HL-60 (cell line): ENCODE measurements at regions not wholly inside any gene's neighbourhood (a gene's known extent, or its start where the extent isn't known, plus 50 kb on each side); places are given as distances from the start of the nearest gene placed in this dataset.

Experiments
- DNase-seq, 2 experiments: peaks; one replicate each; pipeline ENCODE4 v3.0.0-alpha.2; 2010 to 2020; ENCODE audit warnings: low read depth in 1 of 2, low spot score in 1 of 2
- H3K27ac ChIP-seq: fragments of 250-450 bp; sonication (Bioruptor Pico); replicated peaks from 2 replicates; pipeline ENCODE4 v1.5.1; 2020; ENCODE audit warnings: mild to moderate bottlenecking, moderate library complexity
- H3K27me3 ChIP-seq: fragments of 250-450 bp; sonication (Bioruptor Pico); 2 replicates; pipeline ENCODE4 v1.5.1; 2021; ENCODE audit warnings: mild to moderate bottlenecking, moderate library complexity; ENCODE audit not compliant: insufficient read depth, poor library complexity, severe bottlenecking
- H3K4me3 ChIP-seq: replicated peaks from 2 replicates; pipeline ENCODE4 v1.5.1; 2011; ENCODE audit warnings: mild to moderate bottlenecking, control low read depth, low read length; ENCODE audit not compliant: insufficient read depth
- GABPA ChIP-seq: IDR thresholded peaks from 2 replicates; pipeline ENCODE4 v1.6.1; 2012; ENCODE audit warnings: low read depth
- POLR2AphosphoS5 ChIP-seq: IDR thresholded peaks from 2 replicates; pipeline ENCODE4 v1.6.1; 2012; ENCODE audit warnings: low read depth
- SPI1 ChIP-seq: IDR thresholded peaks from 2 replicates; pipeline ENCODE4 v1.6.1; 2012; ENCODE audit warnings: low read depth, mild to moderate bottlenecking, borderline replicate concordance
- TF ChIP-seq, protein P1 (sequence below): IDR thresholded peaks from 2 replicates; pipeline ENCODE4 v1.6.1; 2012; ENCODE audit warnings: low read depth; ENCODE audit not compliant: insufficient replicate concordance
- TF ChIP-seq, protein P2 (sequence below): IDR thresholded peaks from one replicate; pipeline ENCODE4 v1.5.1; 2011; ENCODE audit warnings: low read length, control low read depth, inconsistent platforms; ENCODE audit not compliant: insufficient read depth

DNA sequence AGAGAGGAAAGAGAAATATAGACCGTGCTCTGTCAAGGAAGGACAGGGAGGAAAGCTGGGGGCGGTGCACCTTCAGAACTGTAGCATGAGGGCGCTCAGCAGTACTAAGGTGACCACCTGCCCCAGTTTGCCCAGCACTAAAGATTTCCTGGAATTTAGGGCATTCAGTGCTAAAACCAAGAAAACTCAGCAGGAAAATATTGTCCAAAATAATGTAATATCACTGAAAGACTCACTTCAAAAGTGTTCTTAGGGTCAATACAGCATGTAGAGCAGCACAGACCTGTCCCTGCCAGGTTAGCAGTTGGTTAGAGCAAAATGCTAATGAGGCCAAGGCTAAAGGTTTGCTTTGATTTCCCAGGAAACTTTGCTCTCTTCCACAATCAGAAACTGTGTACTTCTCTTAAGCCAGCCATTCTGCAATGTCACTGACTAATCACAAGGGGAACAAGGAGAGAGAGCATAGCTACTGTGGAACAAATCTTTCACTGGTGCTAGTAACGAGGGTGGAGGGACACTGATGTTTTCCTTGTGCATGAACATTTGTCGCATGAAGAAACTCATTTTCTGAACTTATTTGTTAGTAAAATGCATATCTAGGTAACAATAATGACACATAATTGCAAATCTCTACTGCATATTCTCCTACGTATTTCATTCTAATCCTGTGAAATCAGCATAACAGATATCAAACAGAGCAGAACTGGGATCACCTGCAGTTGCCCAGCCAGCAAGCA lies 53.0 kb upstream of the GRAMD2B start:
- no peak overlapping the region for H3K27ac ChIP-seq
- DNase-seq: no peak
- no peaks in the 10 kb centered on the region for H3K27me3 ChIP-seq
- TF ChIP-seq SPI1: no peak
- TF ChIP-seq POLR2AphosphoS5: no peak
- no peak for TF ChIP-seq GABPA
- TF ChIP-seq, protein P1, sequence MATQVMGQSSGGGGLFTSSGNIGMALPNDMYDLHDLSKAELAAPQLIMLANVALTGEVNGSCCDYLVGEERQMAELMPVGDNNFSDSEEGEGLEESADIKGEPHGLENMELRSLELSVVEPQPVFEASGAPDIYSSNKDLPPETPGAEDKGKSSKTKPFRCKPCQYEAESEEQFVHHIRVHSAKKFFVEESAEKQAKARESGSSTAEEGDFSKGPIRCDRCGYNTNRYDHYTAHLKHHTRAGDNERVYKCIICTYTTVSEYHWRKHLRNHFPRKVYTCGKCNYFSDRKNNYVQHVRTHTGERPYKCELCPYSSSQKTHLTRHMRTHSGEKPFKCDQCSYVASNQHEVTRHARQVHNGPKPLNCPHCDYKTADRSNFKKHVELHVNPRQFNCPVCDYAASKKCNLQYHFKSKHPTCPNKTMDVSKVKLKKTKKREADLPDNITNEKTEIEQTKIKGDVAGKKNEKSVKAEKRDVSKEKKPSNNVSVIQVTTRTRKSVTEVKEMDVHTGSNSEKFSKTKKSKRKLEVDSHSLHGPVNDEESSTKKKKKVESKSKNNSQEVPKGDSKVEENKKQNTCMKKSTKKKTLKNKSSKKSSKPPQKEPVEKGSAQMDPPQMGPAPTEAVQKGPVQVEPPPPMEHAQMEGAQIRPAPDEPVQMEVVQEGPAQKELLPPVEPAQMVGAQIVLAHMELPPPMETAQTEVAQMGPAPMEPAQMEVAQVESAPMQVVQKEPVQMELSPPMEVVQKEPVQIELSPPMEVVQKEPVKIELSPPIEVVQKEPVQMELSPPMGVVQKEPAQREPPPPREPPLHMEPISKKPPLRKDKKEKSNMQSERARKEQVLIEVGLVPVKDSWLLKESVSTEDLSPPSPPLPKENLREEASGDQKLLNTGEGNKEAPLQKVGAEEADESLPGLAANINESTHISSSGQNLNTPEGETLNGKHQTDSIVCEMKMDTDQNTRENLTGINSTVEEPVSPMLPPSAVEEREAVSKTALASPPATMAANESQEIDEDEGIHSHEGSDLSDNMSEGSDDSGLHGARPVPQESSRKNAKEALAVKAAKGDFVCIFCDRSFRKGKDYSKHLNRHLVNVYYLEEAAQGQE: no peak
- TF ChIP-seq, protein P2, sequence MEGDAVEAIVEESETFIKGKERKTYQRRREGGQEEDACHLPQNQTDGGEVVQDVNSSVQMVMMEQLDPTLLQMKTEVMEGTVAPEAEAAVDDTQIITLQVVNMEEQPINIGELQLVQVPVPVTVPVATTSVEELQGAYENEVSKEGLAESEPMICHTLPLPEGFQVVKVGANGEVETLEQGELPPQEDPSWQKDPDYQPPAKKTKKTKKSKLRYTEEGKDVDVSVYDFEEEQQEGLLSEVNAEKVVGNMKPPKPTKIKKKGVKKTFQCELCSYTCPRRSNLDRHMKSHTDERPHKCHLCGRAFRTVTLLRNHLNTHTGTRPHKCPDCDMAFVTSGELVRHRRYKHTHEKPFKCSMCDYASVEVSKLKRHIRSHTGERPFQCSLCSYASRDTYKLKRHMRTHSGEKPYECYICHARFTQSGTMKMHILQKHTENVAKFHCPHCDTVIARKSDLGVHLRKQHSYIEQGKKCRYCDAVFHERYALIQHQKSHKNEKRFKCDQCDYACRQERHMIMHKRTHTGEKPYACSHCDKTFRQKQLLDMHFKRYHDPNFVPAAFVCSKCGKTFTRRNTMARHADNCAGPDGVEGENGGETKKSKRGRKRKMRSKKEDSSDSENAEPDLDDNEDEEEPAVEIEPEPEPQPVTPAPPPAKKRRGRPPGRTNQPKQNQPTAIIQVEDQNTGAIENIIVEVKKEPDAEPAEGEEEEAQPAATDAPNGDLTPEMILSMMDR: no peak
- no peak overlapping the region for H3K4me3 ChIP-seq

DNA sequence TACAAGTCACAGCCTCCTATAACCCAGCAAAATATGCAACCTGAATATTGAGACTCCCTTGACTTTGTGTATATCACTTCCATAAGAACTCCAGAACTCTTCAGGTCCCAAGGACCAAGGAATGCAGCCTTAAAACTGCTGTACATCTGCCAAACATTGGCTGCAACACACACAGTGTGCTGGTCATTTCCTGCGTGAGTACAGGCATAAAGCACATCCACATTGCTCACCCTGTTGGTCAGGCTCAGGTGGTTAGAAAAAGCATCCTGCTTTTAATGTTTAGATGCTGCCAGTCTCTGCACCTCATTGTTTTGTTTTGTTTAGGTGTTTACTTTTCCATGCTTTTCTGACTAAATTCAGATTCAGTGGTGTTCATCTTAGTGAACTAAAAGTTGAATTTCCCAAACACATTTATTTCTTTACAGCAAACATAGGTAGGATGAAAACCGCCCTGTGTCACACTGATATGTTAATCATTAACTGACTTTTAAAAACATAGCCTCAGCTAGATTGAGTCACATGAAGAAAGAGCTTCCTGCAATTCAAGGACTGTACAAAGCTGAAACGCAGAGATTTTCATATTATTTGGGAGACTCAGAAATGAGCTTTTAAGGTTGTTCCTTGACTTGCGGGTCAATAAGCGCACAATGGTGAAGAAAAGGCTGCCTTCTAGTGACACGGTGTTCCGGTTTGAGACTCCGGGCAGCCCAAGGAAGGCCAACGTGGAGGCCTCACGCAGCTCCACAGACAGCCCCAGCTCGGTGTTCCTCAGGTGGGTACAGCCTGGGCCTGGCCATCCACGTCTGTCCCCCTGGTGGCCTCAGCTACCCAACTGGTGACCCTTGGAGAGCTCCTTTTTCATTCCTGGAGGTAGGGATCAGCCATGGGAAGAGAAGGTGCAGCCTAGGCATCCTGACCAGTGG lies 52.2 kb upstream of the GRAMD2B start:
- TF ChIP-seq, protein P1: no peak
- TF ChIP-seq, protein P2: no peak
- TF ChIP-seq GABPA: no peak
- TF ChIP-seq SPI1: no peak
- no peak for TF ChIP-seq POLR2AphosphoS5
- DNase-seq: no peak
- Histone ChIP-seq H3K27me3 (no peaks in the 10 kb centered on the region), H3K27ac (no peak overlapping the region), H3K4me3 (no peak overlapping the region)

DNA sequence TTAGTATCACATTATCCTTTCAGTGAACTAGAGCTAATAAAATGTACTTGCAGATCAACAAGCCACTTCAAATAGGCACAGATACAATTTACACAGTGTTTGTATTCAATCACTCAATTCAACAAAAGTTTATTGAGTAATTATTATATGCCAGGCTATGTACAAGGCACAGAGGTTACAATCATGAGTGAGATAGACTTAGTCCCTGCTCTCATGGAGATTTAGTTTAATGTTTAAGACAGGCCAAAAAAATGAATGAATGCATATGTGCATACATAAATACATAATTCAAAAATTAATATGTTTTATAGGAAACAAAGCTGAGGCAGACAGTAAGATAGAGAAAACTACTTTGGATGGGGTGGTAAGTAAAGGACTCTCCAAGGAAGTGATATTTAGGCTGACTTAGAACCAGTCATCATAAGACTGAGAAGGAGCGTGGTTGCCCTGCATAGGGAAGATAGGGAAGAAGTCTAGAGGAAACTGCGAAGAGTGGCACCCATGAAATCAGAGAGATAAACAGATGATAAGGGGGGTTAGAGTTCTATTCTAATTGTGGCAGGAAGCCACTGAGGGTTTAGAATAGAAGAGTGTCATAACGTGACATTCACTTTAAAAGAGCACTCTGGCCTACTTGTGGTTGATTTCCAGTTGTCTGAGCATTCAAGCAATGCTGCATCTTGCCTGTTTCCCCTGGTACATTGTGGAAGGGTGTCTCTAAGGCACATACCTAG lies 49.7 kb upstream of the GRAMD2B start:
- no peak overlapping the region for H3K27ac ChIP-seq
- DNase-seq: no peak
- no peak overlapping the region for H3K4me3 ChIP-seq
- TF ChIP-seq POLR2AphosphoS5 (no peak), GABPA (no peak), SPI1 (no peak)
- TF ChIP-seq, protein P2: no peak
- TF ChIP-seq, protein P1: no peak
- H3K27me3 ChIP-seq: no peaks in the 10 kb centered on the region
